HEK293 (cell line): ENCODE measurements at regions not wholly inside any gene's neighbourhood (a gene's known extent, or its start where the extent isn't known, plus 50 kb on each side); places are given as distances from the start of the nearest gene placed in this dataset.

Experiments
- CTCF ChIA-PET: fragments of 350-600 bp; formaldehyde crosslinking; extraction: SDS; loops from one replicate; lab custom pipeline; 2021; ENCODE audit warnings: antibody characterized with exemption; lab: Yijun Ruan, JAX
- POLR2A ChIA-PET: fragments of 300-600 bp; formaldehyde crosslinking; extraction: SDS; loops from one replicate; lab custom pipeline; 2020; ENCODE audit warnings: antibody characterized with exemption, inconsistent platforms; lab: Yijun Ruan, JAX
- H3K27ac ChIP-seq: fragments of 200-500 bp; sonication (Bioruptor generic); 2 replicates; pipeline ENCODE4 v1.5.1; 2014; ENCODE audit warnings: low read depth, low read length, control low read depth, inconsistent platforms; ENCODE audit errors: extremely low read depth
- H3K36me3 ChIP-seq, 2 experiments: fragments of 200-500 bp in 1 of 2; sonication (Bioruptor generic) in 1 of 2; 1 replicate in 1 of 2; 2 replicates in 1 of 2; pipeline ENCODE4 v1.5.1; 2014 to 2017; ENCODE audit warnings: inconsistent platforms in 2 of 2, low read length in 2 of 2; ENCODE audit not compliant: control insufficient read depth in 2 of 2, insufficient read depth in 1 of 2
- H3K4me1 ChIP-seq: fragments of 200-500 bp; sonication (Bioruptor generic); 2 replicates; pipeline ENCODE4 v1.5.1; 2014; ENCODE audit warnings: mild to moderate bottlenecking, low read length, inconsistent platforms; ENCODE audit not compliant: control insufficient read depth, insufficient read depth
- H3K4me3 ChIP-seq: 2 replicates; pipeline ENCODE4 v1.5.1; 2011; ENCODE audit warnings: low read depth, mild to moderate bottlenecking, control low read depth, low read length, moderate library complexity
- H3K9me3 ChIP-seq: fragments of 200-500 bp; sonication (Bioruptor generic); 2 replicates; pipeline ENCODE4 v1.5.1; 2014; ENCODE audit warnings: low read depth, low read length, inconsistent platforms; ENCODE audit not compliant: control insufficient read depth, insufficient read depth
- OVOL3 ChIP-seq: fragments of 450-650 bp; formaldehyde crosslinking; IDR thresholded peaks from 2 replicates; pipeline ENCODE4 v1.5.1; 2016; ENCODE audit warnings: missing biosample characterization, missing genetic modification characterization
- PATZ1 ChIP-seq: fragments of 450-650 bp; formaldehyde crosslinking; IDR thresholded peaks from 2 replicates; pipeline ENCODE4 v1.5.1; 2016; ENCODE audit warnings: missing biosample characterization, missing genetic modification characterization
- WT1 ChIP-seq: fragments of 450-650 bp; formaldehyde crosslinking; IDR thresholded peaks from 2 replicates; pipeline ENCODE4 v1.5.1; 2016; ENCODE audit warnings: missing biosample characterization, missing genetic modification characterization
- ZNF10 ChIP-seq: fragments of 450-650 bp; formaldehyde crosslinking; IDR thresholded peaks from 2 replicates; pipeline ENCODE4 v1.5.1; 2017; ENCODE audit warnings: missing biosample characterization, missing genetic modification characterization
- ZNF133 ChIP-seq: fragments of 450-650 bp; formaldehyde crosslinking; IDR thresholded peaks from 2 replicates; pipeline ENCODE4 v1.5.1; 2016; ENCODE audit warnings: missing biosample characterization, missing genetic modification characterization
- ZNF146 ChIP-seq: fragments of 450-650 bp; formaldehyde crosslinking; IDR thresholded peaks from 2 replicates; pipeline ENCODE4 v1.5.1; 2016; ENCODE audit warnings: missing biosample characterization, missing genetic modification characterization
- ZNF18 ChIP-seq: fragments of 450-650 bp; formaldehyde crosslinking; IDR thresholded peaks from 2 replicates; pipeline ENCODE4 v1.5.1; 2016; ENCODE audit warnings: missing biosample characterization, missing genetic modification characterization
- ZNF292 ChIP-seq: fragments of 450-650 bp; formaldehyde crosslinking; IDR thresholded peaks from 2 replicates; pipeline ENCODE4 v1.5.1; 2016; ENCODE audit warnings: low read depth, missing biosample characterization, missing genetic modification characterization, borderline replicate concordance
- ZNF521 ChIP-seq: fragments of 450-650 bp; formaldehyde crosslinking; IDR thresholded peaks from 2 replicates; pipeline ENCODE4 v1.5.1; 2017; ENCODE audit warnings: missing biosample characterization, mild to moderate bottlenecking, missing genetic modification characterization
- ZNF555 ChIP-seq: fragments of 450-650 bp; formaldehyde crosslinking; conservative IDR thresholded peaks from 2 replicates; pipeline ENCODE4 v1.5.1; 2017; ENCODE audit warnings: missing biosample characterization, mild to moderate bottlenecking, missing genetic modification characterization, inconsistent platforms
- ZNF610 ChIP-seq: fragments of 450-650 bp; formaldehyde crosslinking; IDR thresholded peaks from 2 replicates; pipeline ENCODE4 v1.5.1; 2016; ENCODE audit warnings: missing biosample characterization, missing genetic modification characterization, borderline replicate concordance
- ZNF629 ChIP-seq: fragments of 450-650 bp; formaldehyde crosslinking; IDR thresholded peaks from 2 replicates; pipeline ENCODE4 v1.5.1; 2017; ENCODE audit warnings: missing biosample characterization, missing genetic modification characterization
- ZSCAN30 ChIP-seq: fragments of 450-650 bp; IDR thresholded peaks from 2 replicates; pipeline ENCODE4 v1.5.1; 2018; ENCODE audit warnings: missing biosample characterization, mild to moderate bottlenecking, missing genetic modification characterization, moderate library complexity
- TF ChIP-seq, protein P1 (sequence below): fragments of 450-650 bp; formaldehyde crosslinking; IDR thresholded peaks from 2 replicates; pipeline ENCODE4 v1.5.1; 2017; ENCODE audit warnings: missing biosample characterization, missing genetic modification characterization
- TF ChIP-seq, protein P2 (sequence below): fragments of 450-650 bp; formaldehyde crosslinking; IDR thresholded peaks from 2 replicates; pipeline ENCODE4 v1.5.1; 2016; ENCODE audit warnings: missing biosample characterization, missing genetic modification characterization
- TF ChIP-seq, protein P3 (sequence below): fragments of 450-650 bp; formaldehyde crosslinking; IDR thresholded peaks from 2 replicates; pipeline ENCODE4 v1.5.1; 2016; ENCODE audit warnings: missing biosample characterization, missing genetic modification characterization

DNA sequence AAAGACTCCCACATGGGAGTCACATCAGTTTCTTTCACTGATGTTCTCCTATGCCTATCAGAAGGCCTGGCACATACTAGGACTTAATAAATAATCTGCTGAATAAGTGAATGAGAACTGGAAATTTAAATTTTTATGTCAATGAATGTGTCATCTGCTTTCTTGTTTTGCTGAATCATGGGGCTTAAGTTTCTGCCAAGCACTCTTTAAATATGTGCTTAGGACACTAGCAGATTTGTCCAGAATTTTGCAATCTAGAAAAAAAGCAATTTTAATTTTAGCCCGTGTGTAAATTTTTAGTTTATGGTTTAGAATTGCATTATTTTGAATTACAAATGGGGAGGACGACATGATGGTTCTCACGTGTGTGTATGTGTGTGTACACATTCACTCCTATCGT is 803.1 kb downstream of the USP25 start:
- POLR2A ChIA-PET = no interaction called here

More for the DNA sequence above, 803.1 kb downstream of the USP25 start:
- Histone ChIP-seq H3K27ac (no peak overlapping the region), H3K9me3 (no peaks in the 10 kb centered on the region; the same call in 1 of the 2 replicates), H3K4me1 (peaks cover 13% of the 10 kb centered on the region; the same call in 1 of the 2 replicates), H3K36me3 (no peaks in the 10 kb centered on the region), H3K4me3 (no peak overlapping the region)
- TF ChIP-seq ZNF629 (tag by site-specific recombination) (no peak), ZNF133 (tag by site-specific recombination) (no peak), ZNF521 (tag by site-specific recombination) (no peak), ZNF10 (tag by site-specific recombination) (no peak), ZSCAN30 (tag by site-specific recombination) (no peak), ZNF610 (tag by site-specific recombination) (no peak), ZNF292 (tag by site-specific recombination) (no peak), PATZ1 (no peak), ZNF18 (tag by site-specific recombination) (no peak), OVOL3 (tag by site-specific recombination) (no peak), WT1 (tag by site-specific recombination) (no peak), ZNF555 (tag by site-specific recombination) (no peak), ZNF146 (tag by site-specific recombination) (no peak)
- TF ChIP-seq, protein P1, sequence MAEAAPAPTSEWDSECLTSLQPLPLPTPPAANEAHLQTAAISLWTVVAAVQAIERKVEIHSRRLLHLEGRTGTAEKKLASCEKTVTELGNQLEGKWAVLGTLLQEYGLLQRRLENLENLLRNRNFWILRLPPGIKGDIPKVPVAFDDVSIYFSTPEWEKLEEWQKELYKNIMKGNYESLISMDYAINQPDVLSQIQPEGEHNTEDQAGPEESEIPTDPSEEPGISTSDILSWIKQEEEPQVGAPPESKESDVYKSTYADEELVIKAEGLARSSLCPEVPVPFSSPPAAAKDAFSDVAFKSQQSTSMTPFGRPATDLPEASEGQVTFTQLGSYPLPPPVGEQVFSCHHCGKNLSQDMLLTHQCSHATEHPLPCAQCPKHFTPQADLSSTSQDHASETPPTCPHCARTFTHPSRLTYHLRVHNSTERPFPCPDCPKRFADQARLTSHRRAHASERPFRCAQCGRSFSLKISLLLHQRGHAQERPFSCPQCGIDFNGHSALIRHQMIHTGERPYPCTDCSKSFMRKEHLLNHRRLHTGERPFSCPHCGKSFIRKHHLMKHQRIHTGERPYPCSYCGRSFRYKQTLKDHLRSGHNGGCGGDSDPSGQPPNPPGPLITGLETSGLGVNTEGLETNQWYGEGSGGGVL (tag by site-specific recombination) = no peak
- TF ChIP-seq, protein P2, sequence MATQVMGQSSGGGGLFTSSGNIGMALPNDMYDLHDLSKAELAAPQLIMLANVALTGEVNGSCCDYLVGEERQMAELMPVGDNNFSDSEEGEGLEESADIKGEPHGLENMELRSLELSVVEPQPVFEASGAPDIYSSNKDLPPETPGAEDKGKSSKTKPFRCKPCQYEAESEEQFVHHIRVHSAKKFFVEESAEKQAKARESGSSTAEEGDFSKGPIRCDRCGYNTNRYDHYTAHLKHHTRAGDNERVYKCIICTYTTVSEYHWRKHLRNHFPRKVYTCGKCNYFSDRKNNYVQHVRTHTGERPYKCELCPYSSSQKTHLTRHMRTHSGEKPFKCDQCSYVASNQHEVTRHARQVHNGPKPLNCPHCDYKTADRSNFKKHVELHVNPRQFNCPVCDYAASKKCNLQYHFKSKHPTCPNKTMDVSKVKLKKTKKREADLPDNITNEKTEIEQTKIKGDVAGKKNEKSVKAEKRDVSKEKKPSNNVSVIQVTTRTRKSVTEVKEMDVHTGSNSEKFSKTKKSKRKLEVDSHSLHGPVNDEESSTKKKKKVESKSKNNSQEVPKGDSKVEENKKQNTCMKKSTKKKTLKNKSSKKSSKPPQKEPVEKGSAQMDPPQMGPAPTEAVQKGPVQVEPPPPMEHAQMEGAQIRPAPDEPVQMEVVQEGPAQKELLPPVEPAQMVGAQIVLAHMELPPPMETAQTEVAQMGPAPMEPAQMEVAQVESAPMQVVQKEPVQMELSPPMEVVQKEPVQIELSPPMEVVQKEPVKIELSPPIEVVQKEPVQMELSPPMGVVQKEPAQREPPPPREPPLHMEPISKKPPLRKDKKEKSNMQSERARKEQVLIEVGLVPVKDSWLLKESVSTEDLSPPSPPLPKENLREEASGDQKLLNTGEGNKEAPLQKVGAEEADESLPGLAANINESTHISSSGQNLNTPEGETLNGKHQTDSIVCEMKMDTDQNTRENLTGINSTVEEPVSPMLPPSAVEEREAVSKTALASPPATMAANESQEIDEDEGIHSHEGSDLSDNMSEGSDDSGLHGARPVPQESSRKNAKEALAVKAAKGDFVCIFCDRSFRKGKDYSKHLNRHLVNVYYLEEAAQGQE (tag by site-specific recombination) = no peak
- TF ChIP-seq, protein P3, sequence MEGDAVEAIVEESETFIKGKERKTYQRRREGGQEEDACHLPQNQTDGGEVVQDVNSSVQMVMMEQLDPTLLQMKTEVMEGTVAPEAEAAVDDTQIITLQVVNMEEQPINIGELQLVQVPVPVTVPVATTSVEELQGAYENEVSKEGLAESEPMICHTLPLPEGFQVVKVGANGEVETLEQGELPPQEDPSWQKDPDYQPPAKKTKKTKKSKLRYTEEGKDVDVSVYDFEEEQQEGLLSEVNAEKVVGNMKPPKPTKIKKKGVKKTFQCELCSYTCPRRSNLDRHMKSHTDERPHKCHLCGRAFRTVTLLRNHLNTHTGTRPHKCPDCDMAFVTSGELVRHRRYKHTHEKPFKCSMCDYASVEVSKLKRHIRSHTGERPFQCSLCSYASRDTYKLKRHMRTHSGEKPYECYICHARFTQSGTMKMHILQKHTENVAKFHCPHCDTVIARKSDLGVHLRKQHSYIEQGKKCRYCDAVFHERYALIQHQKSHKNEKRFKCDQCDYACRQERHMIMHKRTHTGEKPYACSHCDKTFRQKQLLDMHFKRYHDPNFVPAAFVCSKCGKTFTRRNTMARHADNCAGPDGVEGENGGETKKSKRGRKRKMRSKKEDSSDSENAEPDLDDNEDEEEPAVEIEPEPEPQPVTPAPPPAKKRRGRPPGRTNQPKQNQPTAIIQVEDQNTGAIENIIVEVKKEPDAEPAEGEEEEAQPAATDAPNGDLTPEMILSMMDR (tag by site-specific recombination) = no peak
- CTCF ChIA-PET = no interaction called here
